H1 (cell line): ENCODE measurements at regions not wholly inside any gene's neighbourhood (a gene's known extent, or its start where the extent isn't known, plus 50 kb on each side); places are given as distances from the start of the nearest gene placed in this dataset.

Experiments
- FOSL1 ChIP-seq: IDR thresholded peaks from 2 replicates; pipeline ENCODE4 v1.6.1; 2011; ENCODE audit warnings: mild to moderate bottlenecking, low read depth, low read length, moderate library complexity; ENCODE audit not compliant: insufficient read depth

DNA sequence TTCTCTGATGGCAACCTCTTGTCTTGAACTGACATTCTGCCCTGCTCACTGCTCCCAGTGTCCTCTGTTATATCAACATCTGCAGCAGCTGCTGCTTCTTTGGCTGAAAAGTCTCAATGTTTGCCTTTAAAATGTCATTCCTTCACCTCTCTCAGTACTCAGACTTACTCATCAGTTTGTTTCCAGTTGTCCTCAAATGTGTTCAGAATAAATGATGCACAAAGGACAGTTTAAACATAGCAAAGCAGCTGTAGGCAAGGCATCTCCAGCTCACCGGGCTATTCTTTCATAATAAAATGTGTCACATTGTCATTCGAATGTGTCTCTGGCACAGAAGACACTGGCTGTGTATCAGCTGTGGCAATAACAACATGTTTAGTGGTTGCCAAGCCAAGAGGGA is 590.9 kb upstream of the ZNF608 start (continued):
- no peak for TF ChIP-seq FOSL1
